Iris pigment epithelial cell (primary cell): ENCODE measurements at regions not wholly inside any gene's neighbourhood (a gene's known extent, or its start where the extent isn't known, plus 50 kb on each side); places are given as distances from the start of the nearest gene placed in this dataset.

ENCODE experiments used
- DNase-seq: peaks from one replicate; pipeline ENCODE4 v3.0.0-alpha.2; 2011; ENCODE audit warnings: low read depth

- DNase-seq = no peak
Measured at GRCh38 chr13:73966331-73966730, 167.9 kb downstream of the KLF12 start.

GRCh38 chr13:73962284-73962683 lies 171.9 kb downstream of the KLF12 start:
- no peak for DNase-seq

GRCh38 chr13:73961181-73961580 lies 173.0 kb downstream of the KLF12 start:
- no peak for DNase-seq

DNA sequence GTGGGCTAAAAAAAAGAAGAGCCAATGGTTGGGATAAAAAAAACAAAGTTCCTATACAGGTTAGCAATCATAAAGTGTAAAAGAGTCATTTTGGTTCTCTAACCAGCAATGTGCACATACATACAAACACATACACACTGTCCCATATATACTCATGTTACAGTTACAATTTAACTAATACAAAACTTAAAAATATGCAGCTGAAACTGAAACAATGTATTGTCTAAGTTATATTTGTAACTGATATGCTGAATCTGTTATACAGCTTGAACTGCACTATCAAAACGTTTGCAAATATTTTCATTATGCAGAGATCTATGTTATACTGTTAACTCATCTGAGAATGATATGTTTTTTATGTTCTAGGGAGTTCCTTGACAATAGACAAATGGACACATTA lies 173.7 kb downstream of the KLF12 start:
- DNase-seq = no peak

GRCh38 chr13:73958657-73959397 lies 175.4 kb downstream of the KLF12 start:
- DNase-seq = no peak

GRCh38 chr13:73957889-73958288 lies 176.3 kb downstream of the KLF12 start:
- no peak for DNase-seq

GRCh38 chr13:73956795-73957408 lies 177.3 kb downstream of the KLF12 start:
- DNase-seq = no peak

DNA sequence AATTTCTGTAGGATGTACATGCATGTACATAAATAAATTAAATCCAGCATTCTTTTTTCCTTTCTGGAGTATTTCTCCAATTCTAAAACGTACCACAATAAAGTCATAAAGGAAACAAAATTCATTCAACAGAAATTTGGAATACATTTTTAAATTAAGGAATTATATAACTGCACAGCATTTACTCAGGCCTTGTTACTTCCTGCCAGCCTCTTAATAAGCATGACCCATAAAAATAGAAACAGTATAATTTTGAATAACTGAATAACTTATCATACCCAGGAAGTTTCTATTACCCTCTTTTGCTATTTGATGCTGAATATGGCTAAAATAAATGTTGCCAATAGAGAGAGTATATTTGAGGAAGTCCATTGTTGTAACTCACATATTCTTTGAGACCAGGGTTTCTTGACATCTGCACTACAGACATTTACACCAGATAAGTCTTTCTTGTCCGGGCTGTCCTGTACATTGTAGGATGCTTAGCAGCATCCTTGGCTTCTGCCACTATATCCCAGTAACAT lies 178.2 kb downstream of the KLF12 start:
- no peak for DNase-seq

DNA sequence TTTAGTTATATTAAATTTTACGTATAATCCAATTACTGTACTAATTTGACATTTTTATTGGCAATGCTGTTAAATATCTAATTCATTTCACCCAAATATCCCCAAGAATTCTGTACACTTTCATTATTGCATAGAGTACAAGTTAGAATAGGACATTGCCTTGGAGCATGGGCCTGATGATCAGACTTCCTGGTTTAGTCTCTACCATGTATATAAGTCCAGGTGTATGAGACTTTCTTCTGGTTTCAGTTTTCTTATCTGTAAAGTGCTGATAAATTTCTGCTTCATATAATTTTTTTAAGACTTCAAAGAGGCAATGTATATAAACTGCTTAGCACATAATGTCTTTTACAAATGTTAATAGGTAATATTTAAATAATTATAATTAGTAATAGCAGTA lies 179.4 kb downstream of the KLF12 start:
- DNase-seq = no peak

GRCh38 chr13:73952648-73953047 lies 181.6 kb downstream of the KLF12 start:
- DNase-seq = peak; percentile 27

- DNase-seq = no peak
Measured at GRCh38 chr13:73948848-73949529, 185.2 kb downstream of the KLF12 start.

GRCh38 chr13:73945871-73946270 lies 188.3 kb downstream of the KLF12 start:
- DNase-seq = no peak

DNA sequence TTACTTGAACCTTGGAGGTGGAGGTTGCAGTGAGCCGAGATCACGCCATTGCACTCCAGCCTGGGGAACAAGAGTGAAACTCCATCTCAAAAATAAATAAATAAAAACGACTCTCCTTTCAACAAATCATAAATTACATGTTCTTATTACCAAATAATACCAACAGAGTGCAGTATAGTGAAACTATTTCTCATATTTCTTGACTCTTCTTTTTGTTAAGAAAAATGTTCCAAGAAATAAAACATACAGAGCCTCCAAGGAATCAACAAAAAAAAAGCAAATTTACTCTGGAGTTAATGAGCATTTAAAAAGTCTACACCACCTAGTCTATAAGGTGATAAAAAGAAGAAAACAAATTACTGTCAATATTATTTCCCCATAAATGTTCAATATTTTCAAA lies 188.8 kb downstream of the KLF12 start:
- no peak for DNase-seq

DNA sequence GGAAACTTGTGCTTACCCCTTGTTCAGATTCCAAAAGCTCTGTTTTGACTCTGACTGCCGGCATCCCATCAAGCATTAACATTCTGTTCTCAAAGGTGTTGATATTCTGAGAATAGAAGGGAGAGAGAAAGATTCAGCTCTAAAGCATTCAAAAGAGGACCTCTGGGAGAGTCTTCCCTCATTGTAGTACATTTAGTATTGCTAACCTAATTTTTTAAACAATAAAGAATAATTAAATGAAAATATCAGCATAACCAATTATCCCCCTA lies 190.3 kb downstream of the KLF12 start:
- DNase-seq = no peak

DNA sequence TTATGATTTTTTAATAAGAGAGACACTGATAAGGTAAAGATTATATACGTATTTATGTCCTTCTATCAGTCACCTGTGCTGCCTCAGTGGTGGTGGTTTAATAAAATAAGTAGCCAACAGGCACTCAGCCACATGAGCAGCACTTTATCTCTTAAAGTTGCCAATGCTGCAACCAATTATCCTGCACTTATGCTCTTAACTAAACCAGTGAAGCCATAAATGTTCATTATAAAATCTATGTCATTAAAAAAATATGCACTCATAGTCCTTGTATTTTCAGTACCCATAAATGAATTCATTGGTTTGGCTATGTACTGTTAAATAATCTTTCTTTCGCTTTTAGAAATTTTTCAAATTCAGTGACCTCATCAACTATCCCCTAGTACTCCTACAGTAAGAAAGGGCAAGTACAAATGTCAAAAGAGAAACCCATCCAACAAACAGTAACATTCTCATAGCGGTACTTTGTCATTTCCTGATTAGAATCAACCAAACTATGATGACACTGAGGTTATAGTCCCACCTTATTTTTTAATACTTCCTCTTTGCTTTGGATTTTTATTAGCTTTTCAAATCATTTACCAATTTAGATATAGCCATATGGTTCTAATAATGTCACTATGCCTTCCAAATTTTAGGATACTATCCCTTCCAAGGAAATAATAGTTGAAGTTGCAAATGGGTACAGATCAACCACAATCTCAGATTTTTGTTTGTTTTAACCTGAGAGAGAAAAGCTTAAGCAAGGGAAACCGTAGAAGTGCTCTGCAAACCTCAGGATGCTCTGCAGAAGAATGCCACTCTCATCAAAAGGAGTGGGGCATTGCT lies 190.9 kb downstream of the KLF12 start:
- no peak for DNase-seq

DNA sequence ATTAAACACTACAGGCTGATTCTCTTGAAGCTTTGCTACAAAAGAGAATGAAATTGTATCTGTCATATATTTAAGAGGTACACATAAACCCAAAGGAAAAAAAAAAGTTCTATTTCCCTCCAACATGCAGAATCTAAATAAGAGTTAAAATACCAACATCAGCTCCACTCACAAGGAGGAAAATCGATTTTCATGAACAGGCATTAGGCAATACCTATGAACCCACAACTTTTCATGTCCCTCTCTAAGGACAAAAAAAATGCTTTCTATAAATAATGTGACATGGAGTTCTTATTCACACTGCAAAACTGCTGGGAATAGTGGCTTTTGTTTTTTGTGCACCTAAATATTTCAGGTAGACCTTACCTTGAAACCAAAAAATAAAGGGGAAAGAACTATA lies 192.5 kb downstream of the KLF12 start:
- no peak for DNase-seq

DNA sequence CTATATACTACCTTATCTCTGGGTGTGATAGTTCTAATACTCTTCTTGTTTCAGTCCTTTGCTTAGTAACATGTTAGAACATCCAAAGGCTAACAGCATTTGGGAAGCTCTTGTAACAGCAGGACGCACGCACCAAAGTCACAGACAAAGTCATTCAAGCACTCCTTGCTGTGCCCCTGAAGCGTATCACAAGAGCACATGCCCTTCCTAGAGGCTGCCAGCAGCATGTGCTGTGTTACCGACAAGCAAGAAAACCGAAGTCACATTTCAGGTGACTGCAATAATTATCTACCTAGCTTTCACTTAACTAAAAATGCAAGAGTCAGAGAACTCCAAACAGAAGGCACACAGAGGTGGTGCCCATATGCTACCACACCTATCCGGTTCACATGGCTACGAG lies 194.1 kb downstream of the KLF12 start:
- DNase-seq = no peak

GRCh38 chr13:73939603-73940002 lies 194.6 kb downstream of the KLF12 start:
- DNase-seq = no peak

DNA sequence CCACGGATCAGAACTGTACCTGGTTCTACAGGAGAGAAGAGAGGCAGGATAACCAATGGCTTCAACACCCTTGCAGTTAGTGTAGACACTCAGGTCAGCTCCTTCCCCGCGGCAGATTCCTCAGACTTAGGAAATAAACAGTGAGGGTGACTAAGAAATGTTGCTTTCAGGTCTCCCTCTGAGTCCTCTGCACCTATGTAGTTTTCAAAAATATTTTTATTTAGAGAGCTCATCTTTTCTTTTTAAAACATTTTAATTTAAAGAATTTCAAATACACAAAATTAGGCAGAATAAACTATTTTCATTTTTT lies 195.2 kb downstream of the KLF12 start:
- DNase-seq = peak; percentile 55

DNA sequence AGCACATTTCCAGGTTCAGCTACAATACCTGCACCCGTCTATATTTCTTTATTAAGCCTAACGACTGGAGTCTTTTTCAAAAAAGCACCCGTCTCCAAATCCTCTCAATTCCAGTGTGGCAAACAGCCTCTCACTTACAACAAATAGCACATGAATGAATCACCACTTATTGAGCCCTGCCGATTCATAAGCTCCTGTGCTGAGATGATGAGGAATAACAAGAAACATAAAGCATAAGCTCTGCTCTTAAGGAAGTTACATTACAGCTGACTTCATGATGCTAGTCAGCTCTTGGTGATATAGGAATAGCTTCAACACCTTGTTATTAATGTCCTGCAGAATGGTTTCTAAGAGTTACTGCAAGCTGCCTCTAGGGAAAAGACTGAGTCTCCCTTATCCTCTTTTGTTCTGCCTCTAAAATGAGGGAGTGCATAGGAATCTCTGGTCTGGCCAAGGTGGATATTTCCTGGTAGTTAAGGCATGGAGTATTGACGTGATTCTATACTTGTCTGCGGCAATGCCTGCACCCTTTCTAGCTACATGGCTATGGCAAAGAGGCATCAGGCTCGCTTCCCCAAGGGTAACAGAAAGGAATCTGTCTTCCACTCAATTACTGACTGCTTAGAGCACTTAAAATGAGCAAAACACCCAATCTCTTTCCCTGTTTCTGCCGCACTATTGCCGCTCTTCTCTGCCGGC lies 195.7 kb downstream of the KLF12 start:
- DNase-seq = peak; percentile 96

DNA sequence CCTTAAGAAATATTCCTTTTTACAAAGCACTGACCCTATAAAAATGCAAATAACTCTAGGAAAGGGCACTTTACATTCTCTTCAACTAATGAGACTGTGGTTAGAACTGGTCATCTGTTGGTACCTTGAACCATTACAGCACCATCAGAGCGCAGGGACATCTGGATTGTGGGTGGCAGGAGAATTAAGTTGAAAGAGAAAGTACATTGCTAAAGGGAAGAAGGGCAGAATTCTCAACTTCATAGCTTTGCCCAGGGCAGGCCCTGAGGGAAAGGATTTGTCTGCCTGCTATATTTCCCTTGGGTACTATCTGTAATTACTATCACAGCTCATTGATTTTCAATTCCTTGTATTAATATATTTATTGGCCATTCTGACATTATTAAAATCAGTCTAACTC lies 196.8 kb downstream of the KLF12 start:
- peak; percentile 28 for DNase-seq

GRCh38 chr13:73935991-73936390 lies 198.2 kb downstream of the KLF12 start:
- DNase-seq = peak; percentile 38
